ENCODE measurements at regions not wholly inside any gene's neighbourhood (a gene's known extent, or its start where the extent isn't known, plus 50 kb on each side); places are given as distances from the start of the nearest gene placed in this dataset.

GRCh38 chr14:98370352-98370751, 901.6 kb downstream of the BCL11B start:
- Histone ChIP-seq H2BK20ac (ENCODE audit: low read depth, low read length) (no peak overlapping the region), H4K5ac (ENCODE audit: low read depth, low read length) (no peak overlapping the region), H3K4me3 (ENCODE audit: insufficient read depth, low read depth, low read length) (no peak overlapping the region), H3K14ac (replicated peaks; ENCODE audit: low read depth, low read length) (no peak overlapping the region), H2BK5ac (ENCODE audit: low read depth, low read length, poor library complexity, severe bottlenecking) (no peak overlapping the region), H3K23ac (ENCODE audit: low read depth, low read length) (no peak overlapping the region), H4K91ac (ENCODE audit: insufficient read depth, low read depth, low read length) (no peak overlapping the region), H4K20me1 (ENCODE audit: insufficient read depth, low read length) (no peaks in the 10 kb centered on the region), H2BK15ac (ENCODE audit: low read depth, low read length) (no peak overlapping the region), H3K79me1 (ENCODE audit: low read depth in 1 of 2, low read length in 2 of 2) (no peaks in the 10 kb centered on the region), H3K27ac (ENCODE audit: insufficient read depth, low read length) (no peak overlapping the region), H3K4ac (ENCODE audit: low read depth, low read length) (no peak overlapping the region), H3K4me2 (ENCODE audit: low read depth, low read length) (no peak overlapping the region), H2AK9ac (replicated peaks; ENCODE audit: low read depth, low read length, poor library complexity) (no peak overlapping the region), H2BK120ac (ENCODE audit: low read depth, low read length) (no peak overlapping the region), H3K4me1 (ENCODE audit: control insufficient read depth, insufficient read depth, low read length) (no peaks in the 10 kb centered on the region), H2AK5ac (ENCODE audit: low read depth, low read length) (no peak overlapping the region), H3K9me3 (ENCODE audit: control insufficient read depth, insufficient read depth, low read length) (peaks cover 28% of the 10 kb centered on the region), H3K9me1 (ENCODE audit: insufficient read depth, low read length) (no peaks in the 10 kb centered on the region), H3K18ac (ENCODE audit: low read depth, low read length) (no peak overlapping the region), H3K56ac (ENCODE audit: extremely low read depth, insufficient read depth, low read length) (no peak overlapping the region), H3K36me3 (ENCODE audit: control insufficient read depth, insufficient read depth, low read length) (no peaks in the 10 kb centered on the region), H3K9ac (ENCODE audit: low read depth, low read length) (no peak overlapping the region), H3K27me3 (ENCODE audit: control insufficient read depth, insufficient read depth, low read length) (no peaks in the 10 kb centered on the region), H4K8ac (ENCODE audit: low read depth in 2 of 2, low read length in 2 of 2) (no peak overlapping the region), H2AFZ (replicated peaks; ENCODE audit: low read length, poor library complexity) (no peak overlapping the region)
- dilution Hi-C loops (cut with HindIII; ENCODE audit: low sequenced_read_pairs, unreplicated experiment) (no loop called here), intact Hi-C loops (cut with micrococcal nuclease) (no loop called here), in situ Hi-C loops (cut with MboI; ENCODE audit: low sequenced_read_pairs) (no loop called here)
- CTCF ChIA-PET, result no interaction called here
- ATAC-seq (ENCODE audit: low read depth) (no peak), DNase-seq (no peak)
- TF ChIP-seq MAZ (IDR thresholded peaks at IDR 0.05; ENCODE audit: borderline replicate concordance, low read depth, low read length) (no peak), RFX5 (IDR thresholded peaks at IDR 0.05; ENCODE audit: low read depth, low read length) (no peak), NFE2L2 (IDR thresholded peaks at IDR 0.05; ENCODE audit: low read depth, low read length) (no peak), MAFK (IDR thresholded peaks at IDR 0.05; ENCODE audit: low read depth, low read length) (no peak), POLR2A (IDR thresholded peaks at IDR 0.05; ENCODE audit: low read depth, low read length) (no peak), RCOR1 (IDR thresholded peaks at IDR 0.05; ENCODE audit: insufficient replicate concordance, low read length) (no peak), ELK1 (IDR thresholded peaks at IDR 0.05; ENCODE audit: borderline replicate concordance, low read depth, low read length) (no peak), MXI1 (IDR thresholded peaks at IDR 0.05; ENCODE audit: borderline replicate concordance, low read depth, low read length) (no peak), CTCF (conservative IDR thresholded peaks at IDR 0.05; ENCODE audit: low read depth, low read length) (no peak), RAD21 (IDR thresholded peaks at IDR 0.05; ENCODE audit: low read length) (no peak), SMC3 (IDR thresholded peaks at IDR 0.05; ENCODE audit: low read depth, low read length) (no peak), BHLHE40 (IDR thresholded peaks at IDR 0.05; ENCODE audit: low read depth, low read length) (no peak), FOS (IDR thresholded peaks at IDR 0.05; ENCODE audit: low read depth, low read length) (no peak), CEBPB (IDR thresholded peaks at IDR 0.05; ENCODE audit: low read depth, low read length) (no peak), USF2 (IDR thresholded peaks at IDR 0.05; ENCODE audit: low read depth, low read length) (no peak), CHD1 (IDR thresholded peaks at IDR 0.05; ENCODE audit: low read depth, low read length) (no peak)
- whole genome bisulfite sequencing, 2 experiments (ENCODE audit: extremely low coverage in 2 of 2, insufficient read length in 1 of 2), result 0% methylated on average over 1 of the region's 6 CpGs; no CpG with 5 or more reads in 1 of the 2 experiments
- POLR2A ChIA-PET (ENCODE audit: unreplicated experiment), result no interaction called here
- BruUV-seq (replicated peaks), result no TSS peak

Measured in IMR-90 (cell line).